Nephron (organoid): ENCODE measurements at regions not wholly inside any gene's neighbourhood (a gene's known extent, or its start where the extent isn't known, plus 50 kb on each side); places are given as distances from the start of the nearest gene placed in this dataset.
"Not testable (repeated sequence)": the region's sequence is repeated elsewhere in the genome, so short reads cannot be mapped to it uniquely, and the experiment has no call there.

Source experiments
- H3K27ac Mint-ChIP-seq, 3 experiments: 2 replicates each; pipeline ENCODE4 v1.8.0; 2020; ENCODE audit warnings: mixed read lengths in 3 of 3, mild to moderate bottlenecking in 2 of 3, moderate library complexity in 1 of 3
- H3K27me3 Mint-ChIP-seq: 2 replicates; pipeline ENCODE4 v1.8.0; 2021; ENCODE audit warnings: low read depth, mild to moderate bottlenecking, moderate library complexity, mixed read lengths
- H3K36me3 Mint-ChIP-seq: 2 replicates; pipeline ENCODE4 v1.8.0; 2020; ENCODE audit warnings: low read depth, mixed read lengths
- H3K4me1 Mint-ChIP-seq: 2 replicates; pipeline ENCODE4 v1.8.0; 2020; ENCODE audit warnings: mixed read lengths
- H3K4me3 Mint-ChIP-seq, 3 experiments: 2 replicates each; pipeline ENCODE4 v1.8.0; 2020; ENCODE audit warnings: mild to moderate bottlenecking in 3 of 3, mixed read lengths in 3 of 3, moderate library complexity in 2 of 3
- H3K9me3 Mint-ChIP-seq: 2 replicates; pipeline ENCODE4 v1.8.0; 2020; ENCODE audit warnings: mixed read lengths
- TF ChIP-seq, protein P1 (sequence below), 3 experiments: fragments of 200-600 bp; sonication (generic); IDR thresholded peaks; one replicate each; pipeline ENCODE4 v1.5.0; 2021; ENCODE audit warnings: antibody characterized with exemption in 3 of 3; ENCODE audit not compliant: unreplicated experiment in 3 of 3

DNA sequence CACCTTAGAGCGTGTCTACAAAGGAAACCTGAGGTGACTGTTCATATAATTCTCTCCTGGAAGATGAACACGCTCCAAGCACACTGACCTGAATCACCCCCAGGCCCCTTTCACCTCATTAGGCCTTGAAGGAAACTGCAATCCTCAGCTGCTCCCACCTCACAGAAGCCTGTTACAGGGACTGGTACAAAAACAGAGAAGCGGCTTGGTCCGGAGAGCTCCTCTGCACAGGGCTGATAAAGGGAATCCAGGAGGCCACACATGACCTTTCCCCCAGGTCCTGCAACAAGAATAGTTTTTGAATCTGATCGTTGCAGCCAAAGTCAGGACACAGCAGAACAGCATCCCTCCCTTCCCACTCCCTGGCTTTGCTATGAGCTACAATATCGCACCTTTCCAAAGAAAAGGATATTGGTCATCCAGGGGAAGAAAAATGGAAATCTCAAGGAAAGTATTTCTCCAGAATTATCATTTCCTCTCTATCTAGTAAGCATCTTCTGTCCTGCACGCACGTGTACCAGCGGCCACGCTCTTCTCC is 666.7 kb downstream of the UQCRFS1 start:
- H3K9me3 Mint-ChIP-seq, result no peaks in the 10 kb centered on the region
- no peaks in the 10 kb centered on the region for H3K36me3 Mint-ChIP-seq
- no peak overlapping the region for H3K4me3 Mint-ChIP-seq
- H3K27me3 Mint-ChIP-seq, result no peaks in the 10 kb centered on the region
- no peak overlapping the region for H3K27ac Mint-ChIP-seq
- H3K4me1 Mint-ChIP-seq, result no peaks in the 10 kb centered on the region
- TF ChIP-seq, protein P1, sequence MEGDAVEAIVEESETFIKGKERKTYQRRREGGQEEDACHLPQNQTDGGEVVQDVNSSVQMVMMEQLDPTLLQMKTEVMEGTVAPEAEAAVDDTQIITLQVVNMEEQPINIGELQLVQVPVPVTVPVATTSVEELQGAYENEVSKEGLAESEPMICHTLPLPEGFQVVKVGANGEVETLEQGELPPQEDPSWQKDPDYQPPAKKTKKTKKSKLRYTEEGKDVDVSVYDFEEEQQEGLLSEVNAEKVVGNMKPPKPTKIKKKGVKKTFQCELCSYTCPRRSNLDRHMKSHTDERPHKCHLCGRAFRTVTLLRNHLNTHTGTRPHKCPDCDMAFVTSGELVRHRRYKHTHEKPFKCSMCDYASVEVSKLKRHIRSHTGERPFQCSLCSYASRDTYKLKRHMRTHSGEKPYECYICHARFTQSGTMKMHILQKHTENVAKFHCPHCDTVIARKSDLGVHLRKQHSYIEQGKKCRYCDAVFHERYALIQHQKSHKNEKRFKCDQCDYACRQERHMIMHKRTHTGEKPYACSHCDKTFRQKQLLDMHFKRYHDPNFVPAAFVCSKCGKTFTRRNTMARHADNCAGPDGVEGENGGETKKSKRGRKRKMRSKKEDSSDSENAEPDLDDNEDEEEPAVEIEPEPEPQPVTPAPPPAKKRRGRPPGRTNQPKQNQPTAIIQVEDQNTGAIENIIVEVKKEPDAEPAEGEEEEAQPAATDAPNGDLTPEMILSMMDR (IDR thresholded peaks at IDR 0.05; ENCODE audit: unreplicated experiment in 3 of 3), result no peak

DNA sequence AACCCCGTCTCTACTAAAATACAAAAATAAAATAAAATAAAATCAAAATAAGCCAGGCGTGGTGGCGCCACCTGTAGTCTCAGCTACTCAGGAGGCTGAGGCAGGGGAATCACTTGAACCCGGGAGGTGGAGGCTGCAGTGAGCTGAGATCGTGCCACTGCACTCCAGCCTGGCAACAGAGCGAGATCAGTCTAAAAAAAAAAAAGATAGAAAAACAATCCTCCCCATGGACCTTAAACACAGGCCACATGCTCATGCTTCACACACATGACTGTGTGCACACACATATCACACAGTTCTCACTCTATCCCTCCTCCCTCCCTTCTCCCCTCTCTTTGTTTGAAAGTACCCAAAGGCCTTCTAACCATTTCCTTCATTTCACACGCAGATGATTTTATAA is 667.6 kb downstream of the UQCRFS1 start:
- not testable (repeated sequence) for H3K4me1 Mint-ChIP-seq, H3K36me3 Mint-ChIP-seq, H3K27ac Mint-ChIP-seq, H3K9me3 Mint-ChIP-seq, H3K4me3 Mint-ChIP-seq, H3K27me3 Mint-ChIP-seq

DNA sequence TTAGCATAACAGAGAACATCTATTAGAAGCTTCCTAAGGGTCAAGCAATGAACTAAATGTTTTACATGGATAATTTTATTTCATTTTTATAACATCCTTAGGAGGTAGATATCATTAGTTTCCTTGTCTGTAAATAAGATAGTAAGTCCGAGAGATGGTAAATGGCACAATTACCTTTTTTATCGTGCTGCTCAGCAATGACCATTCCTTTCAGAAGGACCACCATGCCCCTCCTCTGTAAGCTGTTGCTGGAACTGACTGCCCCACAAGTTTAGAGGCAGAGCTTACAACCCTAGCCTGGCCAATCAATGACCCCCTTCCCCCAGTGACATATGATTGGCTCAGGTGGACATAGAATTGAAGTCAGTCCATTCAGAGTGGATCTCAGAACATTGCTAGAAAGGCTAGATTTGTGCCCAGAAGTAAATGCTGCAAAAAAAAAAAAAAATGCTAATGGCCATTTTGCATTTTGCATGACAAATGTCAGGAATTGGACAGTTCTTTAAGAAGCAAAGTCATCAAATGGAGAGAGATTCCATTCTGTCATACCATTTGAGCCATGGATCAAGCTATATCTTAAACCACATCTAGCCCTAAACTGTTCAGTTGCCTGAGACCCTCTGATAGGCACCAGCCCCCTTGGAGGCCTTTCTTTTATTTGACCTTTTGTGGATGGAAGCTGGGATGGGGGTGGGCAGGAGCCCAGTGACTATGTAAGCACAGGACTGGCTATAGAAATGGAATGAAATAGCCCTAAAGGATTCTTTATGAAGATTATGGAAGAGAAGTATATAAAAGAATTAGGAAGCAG is 668.3 kb downstream of the UQCRFS1 start:
- no peaks in the 10 kb centered on the region for H3K4me1 Mint-ChIP-seq
- no peak overlapping the region for H3K27ac Mint-ChIP-seq
- no peaks in the 10 kb centered on the region for H3K36me3 Mint-ChIP-seq
- TF ChIP-seq, protein P1 (IDR thresholded peaks at IDR 0.05; ENCODE audit: unreplicated experiment in 3 of 3), result no peak
- peaks cover 2% of the 10 kb centered on the region for H3K9me3 Mint-ChIP-seq
- H3K4me3 Mint-ChIP-seq, result no peak overlapping the region
- no peaks in the 10 kb centered on the region for H3K27me3 Mint-ChIP-seq

DNA sequence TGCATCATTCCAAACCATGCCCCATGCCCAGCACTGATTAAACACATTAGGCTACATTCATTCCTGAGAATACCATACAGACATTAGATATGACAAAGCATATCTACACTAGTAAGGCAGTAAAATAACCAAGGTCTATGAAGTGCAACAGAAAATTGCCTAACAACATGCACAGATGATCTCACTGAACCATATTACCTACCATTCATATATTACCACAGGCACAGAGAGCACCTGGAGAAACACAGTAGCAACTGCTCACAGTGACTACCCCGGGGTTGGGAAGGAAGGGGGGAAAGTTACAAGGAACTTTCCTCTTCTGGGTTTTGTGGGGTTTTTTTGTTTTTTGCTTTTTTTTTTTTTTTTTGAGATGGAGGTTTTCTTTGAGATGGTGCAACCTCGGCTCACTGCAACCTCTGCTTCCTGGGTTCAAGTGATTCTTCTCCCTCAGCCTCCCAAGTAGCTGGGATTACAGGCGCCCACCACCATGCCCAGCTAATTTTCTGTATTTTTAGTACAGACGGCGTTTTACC is 669.6 kb downstream of the UQCRFS1 start:
- Mint-ChIP-seq H3K4me1 (no peaks in the 10 kb centered on the region), H3K36me3 (no peaks in the 10 kb centered on the region), H3K27me3 (no peaks in the 10 kb centered on the region), H3K4me3 (no peak overlapping the region), H3K27ac (no peak overlapping the region), H3K9me3 (peaks cover 2% of the 10 kb centered on the region)
- TF ChIP-seq, protein P1 (IDR thresholded peaks at IDR 0.05; ENCODE audit: unreplicated experiment in 3 of 3), result no peak

DNA sequence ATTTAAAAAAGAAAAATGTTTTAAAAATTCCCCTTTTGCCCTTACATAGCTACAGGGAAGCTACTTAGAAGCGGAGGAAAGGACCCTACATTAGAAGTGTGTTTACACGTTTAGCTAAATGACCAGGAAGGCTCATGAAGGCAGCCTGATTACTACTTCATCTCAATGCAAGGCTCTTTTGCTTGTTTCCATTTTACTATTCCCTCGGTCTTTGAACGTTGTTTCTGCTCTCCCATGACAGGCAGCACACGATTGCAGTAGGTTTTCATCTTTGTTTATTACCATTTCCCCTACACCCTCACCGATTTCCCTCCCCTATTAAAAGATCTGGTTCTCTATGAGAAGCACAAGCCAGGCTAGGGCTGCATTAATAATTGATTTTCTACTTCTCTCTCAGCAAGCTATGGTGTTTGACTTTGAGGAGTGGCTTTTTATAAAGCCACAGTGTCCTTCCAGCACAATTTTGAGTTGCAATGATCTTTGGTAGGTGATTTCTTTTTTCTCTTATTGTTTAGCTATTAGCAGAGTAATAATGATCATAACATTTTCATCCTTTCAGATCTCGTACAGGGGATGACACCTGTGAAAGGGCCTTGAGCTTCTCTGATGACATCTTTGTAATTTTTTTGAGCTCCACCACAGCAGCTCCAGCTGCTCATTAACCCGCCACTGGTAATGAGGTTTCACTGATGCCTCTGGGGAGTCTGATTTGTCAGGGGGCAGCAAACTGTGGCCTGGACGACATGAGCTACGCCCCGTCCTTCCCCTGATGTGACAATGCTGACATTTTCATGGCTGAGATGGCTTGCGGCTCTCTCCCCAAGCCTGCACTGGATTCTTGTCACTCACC is 670.3 kb downstream of the UQCRFS1 start:
- Mint-ChIP-seq H3K9me3 (peaks cover 8% of the 10 kb centered on the region), H3K27me3 (no peaks in the 10 kb centered on the region), H3K27ac (no peak overlapping the region), H3K36me3 (peaks cover 6% of the 10 kb centered on the region), H3K4me1 (no peaks in the 10 kb centered on the region), H3K4me3 (no peak overlapping the region)
- TF ChIP-seq, protein P1 (IDR thresholded peaks at IDR 0.05; ENCODE audit: unreplicated experiment in 3 of 3), result no peak
